Stimulated activated CD8-positive, alpha-beta memory T cell treated with anti-CD3 and anti-CD28 coated beads, Interleukin-15, amount 100 ng/mL, for 48 hours (primary cell): ENCODE measurements at regions not wholly inside any gene's neighbourhood (a gene's known extent, or its start where the extent isn't known, plus 50 kb on each side); places are given as distances from the start of the nearest gene placed in this dataset.
"Not testable (repeated sequence)": the region's sequence is repeated elsewhere in the genome, so short reads cannot be mapped to it uniquely, and the experiment has no call there.

ENCODE experiments used
- DNase-seq, 2 donors: peaks; one replicate each; pipeline ENCODE4 v3.0.0-alpha.2; 2020; ENCODE audit warnings: low read depth in 2 of 2

GRCh38 chr15:96170616-96170978, 159.9 kb upstream of the NR2F2 start:
- DNase-seq, result not testable (repeated sequence)

- no peak for DNase-seq
Observed at GRCh38 chr15:96170979-96171739, 159.3 kb upstream of the NR2F2 start.

- no peak for DNase-seq
Observed at GRCh38 chr15:96171853-96172296, 158.6 kb upstream of the NR2F2 start.

- no peak for DNase-seq
Observed at GRCh38 chr15:96172417-96172816, 158.1 kb upstream of the NR2F2 start.

- no peak for DNase-seq
Observed at GRCh38 chr15:96176831-96177230, 153.7 kb upstream of the NR2F2 start.

GRCh38 chr15:96177279-96177678, 153.2 kb upstream of the NR2F2 start:
- DNase-seq, result no peak

GRCh38 chr15:96180087-96180748, 150.3 kb upstream of the NR2F2 start:
- no peak for DNase-seq

GRCh38 chr15:96181217-96181616, 149.3 kb upstream of the NR2F2 start:
- no peak for DNase-seq

GRCh38 chr15:96181873-96182301, 148.6 kb upstream of the NR2F2 start:
- no peak for DNase-seq

- DNase-seq, result no peak
Observed at GRCh38 chr15:96182736-96183513, 147.6 kb upstream of the NR2F2 start.

GRCh38 chr15:96183514-96183850, 147.0 kb upstream of the NR2F2 start:
- DNase-seq, result no peak

GRCh38 chr15:96183867-96184266, 146.6 kb upstream of the NR2F2 start:
- no peak for DNase-seq

- no peak for DNase-seq
Observed at GRCh38 chr15:96184297-96184696, 146.2 kb upstream of the NR2F2 start.

GRCh38 chr15:96186105-96186504, 144.4 kb upstream of the NR2F2 start:
- DNase-seq, result no peak

- no peak for DNase-seq
Observed at GRCh38 chr15:96187341-96188305, 142.9 kb upstream of the NR2F2 start.

GRCh38 chr15:96197721-96198120, 132.8 kb upstream of the NR2F2 start:
- DNase-seq, result no peak

GRCh38 chr15:96199111-96199510, 131.4 kb upstream of the NR2F2 start:
- no peak for DNase-seq

- DNase-seq, result no peak
Observed at GRCh38 chr15:96200357-96200967, 130.0 kb upstream of the NR2F2 start.

- DNase-seq, result no peak
Observed at GRCh38 chr15:96201696-96202095, 128.8 kb upstream of the NR2F2 start.

GRCh38 chr15:96205588-96205987, 124.9 kb upstream of the NR2F2 start:
- DNase-seq, result not testable (repeated sequence)

- DNase-seq, result no peak
Observed at GRCh38 chr15:96207377-96208006, 123.0 kb upstream of the NR2F2 start.
